SK-N-SH treated with all-trans-retinoic acid at 6 μM for 48 hours (cell line): ENCODE measurements at regions not wholly inside any gene's neighbourhood (a gene's known extent, or its start where the extent isn't known, plus 50 kb on each side); places are given as distances from the start of the nearest gene placed in this dataset.

ENCODE experiments used
- BACH2 ChIP-seq: fragments of 250-450 bp; sonication (Bioruptor Pico); IDR thresholded peaks from 2 replicates; pipeline ENCODE4 v1.9.0; 2021; ENCODE audit warnings: mild to moderate bottlenecking, borderline replicate concordance
- TCF4 ChIP-seq: fragments of 250-450 bp; sonication (Bioruptor Pico); IDR thresholded peaks from 2 replicates; pipeline ENCODE4 v1.8.0; 2021; ENCODE audit warnings: mild to moderate bottlenecking, moderate library complexity, borderline replicate concordance
- TF ChIP-seq, protein P1 (sequence below): fragments of 250-450 bp; sonication (Bioruptor Pico); IDR thresholded peaks from 2 replicates; pipeline ENCODE4 v1.5.0; 2020; ENCODE audit warnings: mild to moderate bottlenecking, moderate library complexity

DNA sequence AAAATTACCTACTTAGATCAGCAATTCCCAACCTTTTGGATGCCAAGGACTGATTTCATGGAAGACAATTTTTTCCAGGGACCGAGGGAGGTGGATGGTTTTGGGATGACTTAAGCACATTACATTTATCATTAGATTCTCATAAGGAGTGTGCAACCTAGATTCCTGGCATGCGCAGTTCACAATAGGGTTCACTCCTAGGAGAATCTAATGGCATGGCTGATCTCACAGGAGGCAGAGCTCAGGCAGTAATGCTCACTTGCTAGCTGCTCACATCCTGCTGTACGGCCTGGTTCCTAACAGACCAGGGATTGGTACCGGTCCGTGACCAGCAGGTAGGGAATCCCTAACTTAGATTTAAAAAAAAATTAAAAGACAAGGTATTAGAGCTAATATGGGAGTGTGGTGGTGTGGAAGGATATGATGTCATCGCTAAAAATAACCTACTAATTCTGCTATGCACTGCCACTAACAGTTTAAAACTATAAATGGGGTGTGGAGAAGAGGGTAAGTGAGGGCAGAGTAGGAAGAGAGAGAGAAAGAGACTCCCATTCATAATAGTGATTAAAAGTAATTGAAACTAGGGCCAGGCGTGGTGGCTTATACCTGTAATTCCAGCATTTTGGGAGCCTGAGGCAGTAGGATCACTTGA lies 282.7 kb downstream of the BAMBI start:
- TF ChIP-seq BACH2 (CRISPR knock-in tag) = no peak
- TF ChIP-seq, protein P1, sequence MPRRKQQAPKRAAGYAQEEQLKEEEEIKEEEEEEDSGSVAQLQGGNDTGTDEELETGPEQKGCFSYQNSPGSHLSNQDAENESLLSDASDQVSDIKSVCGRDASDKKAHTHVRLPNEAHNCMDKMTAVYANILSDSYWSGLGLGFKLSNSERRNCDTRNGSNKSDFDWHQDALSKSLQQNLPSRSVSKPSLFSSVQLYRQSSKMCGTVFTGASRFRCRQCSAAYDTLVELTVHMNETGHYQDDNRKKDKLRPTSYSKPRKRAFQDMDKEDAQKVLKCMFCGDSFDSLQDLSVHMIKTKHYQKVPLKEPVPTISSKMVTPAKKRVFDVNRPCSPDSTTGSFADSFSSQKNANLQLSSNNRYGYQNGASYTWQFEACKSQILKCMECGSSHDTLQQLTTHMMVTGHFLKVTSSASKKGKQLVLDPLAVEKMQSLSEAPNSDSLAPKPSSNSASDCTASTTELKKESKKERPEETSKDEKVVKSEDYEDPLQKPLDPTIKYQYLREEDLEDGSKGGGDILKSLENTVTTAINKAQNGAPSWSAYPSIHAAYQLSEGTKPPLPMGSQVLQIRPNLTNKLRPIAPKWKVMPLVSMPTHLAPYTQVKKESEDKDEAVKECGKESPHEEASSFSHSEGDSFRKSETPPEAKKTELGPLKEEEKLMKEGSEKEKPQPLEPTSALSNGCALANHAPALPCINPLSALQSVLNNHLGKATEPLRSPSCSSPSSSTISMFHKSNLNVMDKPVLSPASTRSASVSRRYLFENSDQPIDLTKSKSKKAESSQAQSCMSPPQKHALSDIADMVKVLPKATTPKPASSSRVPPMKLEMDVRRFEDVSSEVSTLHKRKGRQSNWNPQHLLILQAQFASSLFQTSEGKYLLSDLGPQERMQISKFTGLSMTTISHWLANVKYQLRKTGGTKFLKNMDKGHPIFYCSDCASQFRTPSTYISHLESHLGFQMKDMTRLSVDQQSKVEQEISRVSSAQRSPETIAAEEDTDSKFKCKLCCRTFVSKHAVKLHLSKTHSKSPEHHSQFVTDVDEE (CRISPR knock-in tag) = no peak
- no peak for TF ChIP-seq TCF4
